Activated CD8-positive, alpha-beta T cell treated with anti-CD3 and anti-CD28 coated beads, Interleukin-2, amount 10 ng/mL, durations not matched to agents 7 days and 5 days (primary cell): ENCODE measurements at regions not wholly inside any gene's neighbourhood (a gene's known extent, or its start where the extent isn't known, plus 50 kb on each side); places are given as distances from the start of the nearest gene placed in this dataset.
"Not testable (repeated sequence)": the region's sequence is repeated elsewhere in the genome, so short reads cannot be mapped to it uniquely, and the experiment has no call there.

Experiments
- ATAC-seq: fragments of 150-1000 bp; cut with Tn5 transposase; one replicate; pipeline ENCODE4 v1.10.0; 2021; ENCODE audit warnings: moderate library complexity
- CTCF ChIA-PET: fragments of 350-600 bp; sonication (Branson Sonifier 250); formaldehyde crosslinking; loops from one replicate; lab custom pipeline; 2021; ENCODE audit warnings: antibody characterized with exemption; lab: Charles Lee
- POLR2A ChIA-PET: fragments of 350-600 bp; sonication (Branson Sonifier 250); formaldehyde crosslinking; loops from one replicate; lab custom pipeline; 2021; ENCODE audit warnings: antibody characterized with exemption; lab: Charles Lee
- DNase-seq: peaks from one replicate; pipeline ENCODE4 v3.0.0-alpha.2; 2020
- H3K27ac Mint-ChIP-seq: one replicate; pipeline ENCODE4 v1.8.0; 2021; ENCODE audit warnings: mild to moderate bottlenecking, mixed read lengths
- H3K27me3 Mint-ChIP-seq: one replicate; pipeline ENCODE4 v1.8.0; 2021; ENCODE audit warnings: low read depth, mixed read lengths
- H3K36me3 Mint-ChIP-seq: one replicate; pipeline ENCODE4 v1.8.0; 2021; ENCODE audit warnings: low read depth, mixed read lengths
- H3K4me1 Mint-ChIP-seq: one replicate; pipeline ENCODE4 v1.8.0; 2021; ENCODE audit warnings: low read depth, mixed read lengths
- H3K4me3 Mint-ChIP-seq: one replicate; pipeline ENCODE4 v1.8.0; 2021; ENCODE audit warnings: mild to moderate bottlenecking, mixed read lengths
- H3K9me3 Mint-ChIP-seq: one replicate; pipeline ENCODE4 v1.8.0; 2022; ENCODE audit warnings: mixed read lengths; ENCODE audit not compliant: insufficient read depth

GRCh38 chr2:23034996-23035395, 350.0 kb upstream of the KLHL29 start:
- no peaks in the 10 kb centered on the region for H3K4me1 Mint-ChIP-seq
- ChIA-PET CTCF (no interaction called here), POLR2A (no interaction called here)
- H3K36me3 Mint-ChIP-seq: no peaks in the 10 kb centered on the region
- DNase-seq (no peak), ATAC-seq (no peak)
- H3K4me3 Mint-ChIP-seq: no peak overlapping the region
- H3K27ac Mint-ChIP-seq: no peak overlapping the region
- no peaks in the 10 kb centered on the region for H3K27me3 Mint-ChIP-seq
- no peaks in the 10 kb centered on the region for H3K9me3 Mint-ChIP-seq

- DNase-seq: no peak
- POLR2A ChIA-PET: no interaction called here
- Mint-ChIP-seq H3K4me1 (no peaks in the 10 kb centered on the region), H3K36me3 (no peaks in the 10 kb centered on the region), H3K27ac (no peak overlapping the region), H3K27me3 (no peaks in the 10 kb centered on the region), H3K9me3 (no peaks in the 10 kb centered on the region), H3K4me3 (no peak overlapping the region)
- no peak for ATAC-seq
- CTCF ChIA-PET: no interaction called here
Measured at GRCh38 chr2:23036629-23037028, 348.4 kb upstream of the KLHL29 start.

- ChIA-PET CTCF (no interaction called here), POLR2A (no interaction called here)
- no peaks in the 10 kb centered on the region for H3K4me1 Mint-ChIP-seq
Measured at GRCh38 chr2:23037596-23037995, 347.4 kb upstream of the KLHL29 start.

GRCh38 chr2:23041443-23041842, 343.5 kb upstream of the KLHL29 start:
- ChIA-PET POLR2A (no interaction called here), CTCF (no interaction called here)
- Mint-ChIP-seq H3K9me3 (no peaks in the 10 kb centered on the region), H3K27me3 (no peaks in the 10 kb centered on the region), H3K4me1 (no peaks in the 10 kb centered on the region), H3K27ac (no peak overlapping the region), H3K36me3 (no peaks in the 10 kb centered on the region), H3K4me3 (no peak overlapping the region)
- DNase-seq: no peak
- no peak for ATAC-seq

More at GRCh38 chr2:23037596-23037995, 347.4 kb upstream of the KLHL29 start:
- Mint-ChIP-seq H3K4me3 (no peak overlapping the region), H3K27ac (no peak overlapping the region), H3K36me3 (no peaks in the 10 kb centered on the region), H3K9me3 (no peaks in the 10 kb centered on the region), H3K27me3 (no peaks in the 10 kb centered on the region)
- ATAC-seq (no peak), DNase-seq (no peak)

GRCh38 chr2:23042216-23042906, 342.6 kb upstream of the KLHL29 start:
- Mint-ChIP-seq H3K27ac (no peak overlapping the region), H3K27me3 (no peaks in the 10 kb centered on the region), H3K4me3 (no peak overlapping the region), H3K4me1 (no peaks in the 10 kb centered on the region), H3K9me3 (no peaks in the 10 kb centered on the region), H3K36me3 (no peaks in the 10 kb centered on the region)
- DNase-seq: no peak
- POLR2A ChIA-PET: no interaction called here
- no peak for ATAC-seq
- CTCF ChIA-PET: no interaction called here

GRCh38 chr2:23050388-23050787, 334.6 kb upstream of the KLHL29 start:
- no peaks in the 10 kb centered on the region for H3K36me3 Mint-ChIP-seq
- no peaks in the 10 kb centered on the region for H3K4me1 Mint-ChIP-seq
- H3K4me3 Mint-ChIP-seq: no peak overlapping the region
- ChIA-PET CTCF (no interaction called here), POLR2A (no interaction called here)
- no peaks in the 10 kb centered on the region for H3K9me3 Mint-ChIP-seq
- no peaks in the 10 kb centered on the region for H3K27me3 Mint-ChIP-seq
- ATAC-seq (no peak), DNase-seq (no peak)
- H3K27ac Mint-ChIP-seq: no peak overlapping the region

GRCh38 chr2:23053601-23054000, 331.4 kb upstream of the KLHL29 start:
- ChIA-PET POLR2A (no interaction called here), CTCF (no interaction called here)
- Mint-ChIP-seq H3K4me1 (no peaks in the 10 kb centered on the region), H3K27me3 (no peaks in the 10 kb centered on the region), H3K4me3 (no peak overlapping the region), H3K27ac (no peak overlapping the region), H3K9me3 (no peaks in the 10 kb centered on the region), H3K36me3 (no peaks in the 10 kb centered on the region)
- DNase-seq (no peak), ATAC-seq (no peak)

GRCh38 chr2:23055251-23055650, 329.7 kb upstream of the KLHL29 start:
- no peak overlapping the region for H3K27ac Mint-ChIP-seq
- no peak overlapping the region for H3K4me3 Mint-ChIP-seq
- no peaks in the 10 kb centered on the region for H3K36me3 Mint-ChIP-seq
- ATAC-seq (no peak), DNase-seq (no peak)
- POLR2A ChIA-PET: no interaction called here
- CTCF ChIA-PET: no interaction called here
- H3K9me3 Mint-ChIP-seq: no peaks in the 10 kb centered on the region
- no peaks in the 10 kb centered on the region for H3K27me3 Mint-ChIP-seq
- no peaks in the 10 kb centered on the region for H3K4me1 Mint-ChIP-seq

GRCh38 chr2:23056846-23057245, 328.1 kb upstream of the KLHL29 start:
- H3K27ac Mint-ChIP-seq, DNase-seq, H3K4me3 Mint-ChIP-seq, H3K27me3 Mint-ChIP-seq, ATAC-seq, H3K4me1 Mint-ChIP-seq, CTCF ChIA-PET, H3K36me3 Mint-ChIP-seq, H3K9me3 Mint-ChIP-seq, POLR2A ChIA-PET: not testable (repeated sequence)

GRCh38 chr2:23058435-23058834, 326.5 kb upstream of the KLHL29 start:
- no peak overlapping the region for H3K4me3 Mint-ChIP-seq
- H3K27ac Mint-ChIP-seq: no peak overlapping the region
- ChIA-PET POLR2A (no interaction called here), CTCF (no interaction called here)
- no peaks in the 10 kb centered on the region for H3K36me3 Mint-ChIP-seq
- H3K9me3 Mint-ChIP-seq: no peaks in the 10 kb centered on the region
- DNase-seq (no peak), ATAC-seq (no peak)
- H3K27me3 Mint-ChIP-seq: no peaks in the 10 kb centered on the region
- no peaks in the 10 kb centered on the region for H3K4me1 Mint-ChIP-seq

GRCh38 chr2:23065210-23065609, 319.8 kb upstream of the KLHL29 start:
- ATAC-seq (no peak), DNase-seq (no peak)
- Mint-ChIP-seq H3K4me3 (no peak overlapping the region), H3K9me3 (no peaks in the 10 kb centered on the region), H3K36me3 (no peaks in the 10 kb centered on the region), H3K27me3 (no peaks in the 10 kb centered on the region), H3K27ac (no peak overlapping the region), H3K4me1 (no peaks in the 10 kb centered on the region)
- ChIA-PET CTCF (no interaction called here), POLR2A (no interaction called here)

GRCh38 chr2:23065936-23066335, 319.0 kb upstream of the KLHL29 start:
- ChIA-PET CTCF (no interaction called here), POLR2A (no interaction called here)
- Mint-ChIP-seq H3K36me3 (no peaks in the 10 kb centered on the region), H3K27ac (no peak overlapping the region), H3K4me3 (no peak overlapping the region), H3K27me3 (no peaks in the 10 kb centered on the region), H3K9me3 (no peaks in the 10 kb centered on the region), H3K4me1 (no peaks in the 10 kb centered on the region)
- ATAC-seq: no peak
- DNase-seq: no peak

- ChIA-PET CTCF (no interaction called here), POLR2A (no interaction called here)
- Mint-ChIP-seq H3K27ac (no peak overlapping the region), H3K36me3 (no peaks in the 10 kb centered on the region), H3K27me3 (no peaks in the 10 kb centered on the region), H3K4me3 (no peak overlapping the region), H3K9me3 (no peaks in the 10 kb centered on the region), H3K4me1 (no peaks in the 10 kb centered on the region)
- no peak for DNase-seq
- no peak for ATAC-seq
Measured at GRCh38 chr2:23066686-23067085, 318.3 kb upstream of the KLHL29 start.
